WTC11 (cell line): ENCODE measurements at regions not wholly inside any gene's neighbourhood (a gene's known extent, or its start where the extent isn't known, plus 50 kb on each side); places are given as distances from the start of the nearest gene placed in this dataset.

Experiments
- ATAC-seq: fragments of 200-7000 bp; cut with Tn5 transposase; 2 replicates; pipeline ENCODE4 v1.10.0; 2021; ENCODE audit warnings: mild to moderate bottlenecking, moderate library complexity
- CTCF ChIA-PET: fragments of 300-600 bp; sonication (Branson Sonifier 250); formaldehyde crosslinking; loops from one replicate; lab custom pipeline; 2021; ENCODE audit warnings: antibody characterized with exemption; lab: Charles Lee
- POLR2A ChIA-PET: fragments of 350-600 bp; sonication (Branson Sonifier 250); formaldehyde crosslinking; loops from one replicate; lab custom pipeline; 2021; ENCODE audit warnings: antibody characterized with exemption; lab: Charles Lee
- DNase-seq: peaks from one replicate; pipeline ENCODE4 v3.0.0; 2021; ENCODE audit warnings: low spot score
- H3K27ac Mint-ChIP-seq: 2 replicates; pipeline ENCODE4 v1.8.0; 2021; ENCODE audit warnings: mixed read lengths
- H3K27me3 Mint-ChIP-seq: 2 replicates; pipeline ENCODE4 v1.8.0; 2021; ENCODE audit warnings: low read depth, mild to moderate bottlenecking, moderate library complexity, mixed read lengths
- H3K36me3 Mint-ChIP-seq: 2 replicates; pipeline ENCODE4 v1.8.0; 2021; ENCODE audit warnings: mixed read lengths
- H3K4me1 Mint-ChIP-seq: 2 replicates; pipeline ENCODE4 v1.8.0; 2022; ENCODE audit warnings: mixed read lengths
- H3K4me3 Mint-ChIP-seq: 2 replicates; pipeline ENCODE4 v1.8.0; 2021; ENCODE audit warnings: mild to moderate bottlenecking, moderate library complexity, mixed read lengths
- H3K9me3 Mint-ChIP-seq: 2 replicates; pipeline ENCODE4 v1.8.0; 2021; ENCODE audit warnings: mixed read lengths
- AFF4 ChIP-seq: sonication (generic); formaldehyde crosslinking; IDR thresholded peaks from 2 replicates; pipeline ENCODE4 v1.8.1; 2023; ENCODE audit warnings: mild to moderate bottlenecking, missing genetic modification reagents, borderline replicate concordance
- ATF2 ChIP-seq: sonication (generic); formaldehyde crosslinking; IDR thresholded peaks from 2 replicates; pipeline ENCODE4 v1.8.1; 2022; ENCODE audit warnings: low read depth, missing genetic modification reagents, borderline replicate concordance
- ELF4 ChIP-seq: sonication (generic); formaldehyde crosslinking; IDR thresholded peaks from 2 replicates; pipeline ENCODE4 v1.8.1; 2022; ENCODE audit warnings: low read depth, mild to moderate bottlenecking, moderate library complexity, missing genetic modification reagents
- IRF1 ChIP-seq: sonication (generic); formaldehyde crosslinking; IDR thresholded peaks from 2 replicates; pipeline ENCODE4 v1.8.0; 2023; ENCODE audit warnings: missing genetic modification reagents
- JUN ChIP-seq: sonication (generic); formaldehyde crosslinking; IDR thresholded peaks from 2 replicates; pipeline ENCODE4 v1.8.0; 2023; ENCODE audit warnings: mild to moderate bottlenecking, missing genetic modification reagents
- MYBL2 ChIP-seq: sonication (generic); formaldehyde crosslinking; IDR thresholded peaks from 2 replicates; pipeline ENCODE4 v1.8.1; 2023; ENCODE audit warnings: mild to moderate bottlenecking, moderate library complexity, missing genetic modification reagents
- NFE2L1 ChIP-seq: sonication (generic); formaldehyde crosslinking; IDR thresholded peaks from 2 replicates; pipeline ENCODE4 v1.8.1; 2023; ENCODE audit warnings: missing genetic modification reagents
- NR1H2 ChIP-seq: sonication (generic); formaldehyde crosslinking; IDR thresholded peaks from 2 replicates; pipeline ENCODE4 v1.9.0; 2021; ENCODE audit warnings: mild to moderate bottlenecking, moderate library complexity, missing genetic modification reagents
- OVOL2 ChIP-seq: fragments of 250-450 bp; sonication (Bioruptor Pico); IDR thresholded peaks from 2 replicates; pipeline ENCODE4 v1.9.0; 2021; ENCODE audit warnings: mild to moderate bottlenecking, borderline replicate concordance
- PRDM15 ChIP-seq: sonication (generic); formaldehyde crosslinking; IDR thresholded peaks from 2 replicates; pipeline ENCODE4 v1.8.0; 2022; ENCODE audit warnings: missing genetic modification reagents
- SMAD4 ChIP-seq: sonication (generic); formaldehyde crosslinking; IDR thresholded peaks from 2 replicates; pipeline ENCODE4 v1.8.0; 2022; ENCODE audit warnings: mild to moderate bottlenecking, missing genetic modification reagents
- SP1 ChIP-seq: sonication (generic); formaldehyde crosslinking; conservative IDR thresholded peaks from 2 replicates; pipeline ENCODE4 v1.8.1; 2022; ENCODE audit warnings: missing genetic modification reagents
- ZBTB43 ChIP-seq: sonication (generic); formaldehyde crosslinking; IDR thresholded peaks from 2 replicates; pipeline ENCODE4 v1.8.1; 2023; ENCODE audit warnings: mild to moderate bottlenecking, missing genetic modification reagents
- ZNF232 ChIP-seq: sonication (generic); formaldehyde crosslinking; IDR thresholded peaks from 2 replicates; pipeline ENCODE4 v1.8.0; 2022; ENCODE audit warnings: mild to moderate bottlenecking, missing genetic modification reagents
- ZNF281 ChIP-seq: sonication (generic); formaldehyde crosslinking; IDR thresholded peaks from 2 replicates; pipeline ENCODE4 v1.8.0; 2023; ENCODE audit warnings: mild to moderate bottlenecking, missing genetic modification reagents
- ZNF425 ChIP-seq: fragments of 250-450 bp; sonication (Bioruptor Pico); conservative IDR thresholded peaks from 2 replicates; pipeline ENCODE4 v1.9.0; 2021; ENCODE audit warnings: mild to moderate bottlenecking

GRCh38 chr1:106910798-106911197, 145.7 kb upstream of the PRMT6 start (continued):
- no peak for TF ChIP-seq ZNF425 (CRISPR knock-in tag)

GRCh38 chr1:106912131-106912530, 144.3 kb upstream of the PRMT6 start:
- Mint-ChIP-seq H3K4me1 (peaks cover 10% of the 10 kb centered on the region; the same call in 1 of the 2 replicates), H3K27ac (no peak overlapping the region), H3K4me3 (no peak overlapping the region), H3K9me3 (peaks cover 6% of the 10 kb centered on the region), H3K27me3 (no peaks in the 10 kb centered on the region), H3K36me3 (no peaks in the 10 kb centered on the region)
- ChIA-PET CTCF (no interaction called here), POLR2A (no interaction called here)
- TF ChIP-seq ZBTB43, result no peak
- TF ChIP-seq AFF4 (CRISPR knock-in tag), result no peak
- TF ChIP-seq NR1H2 (CRISPR knock-in tag), result no peak
- no peak for TF ChIP-seq ATF2 (CRISPR knock-in tag)
- TF ChIP-seq SMAD4 (CRISPR knock-in tag), result no peak
- TF ChIP-seq JUN (CRISPR knock-in tag), result no peak
- no peak for TF ChIP-seq OVOL2 (CRISPR knock-in tag)
- TF ChIP-seq PRDM15 (CRISPR knock-in tag), result no peak
- TF ChIP-seq NFE2L1 (CRISPR knock-in tag), result no peak
- no peak for TF ChIP-seq IRF1 (CRISPR knock-in tag)
- TF ChIP-seq ZNF232 (CRISPR knock-in tag), result no peak
- TF ChIP-seq ELF4 (CRISPR knock-in tag), result no peak
- no peak for TF ChIP-seq SP1 (CRISPR knock-in tag)
- no peak for TF ChIP-seq ZNF281 (CRISPR knock-in tag)
- no peak for TF ChIP-seq MYBL2 (CRISPR knock-in tag)
- no peak for ATAC-seq
- no peak for DNase-seq
